Frontal cortex (tissue), 3 donors: ENCODE measurements at regions not wholly inside any gene's neighbourhood (a gene's known extent, or its start where the extent isn't known, plus 50 kb on each side); places are given as distances from the start of the nearest gene placed in this dataset.

Source experiments
- DNase-seq, 2 donors: peaks; one replicate each; pipeline ENCODE4 v3.0.0; 2012; ENCODE audit warnings: low spot score in 2 of 2
- FAIRE-seq: peaks from 2 replicates; lab custom pipeline; 2012; peaks lifted over from hg19 to GRCh38; lab: Jason Lieb, UNC
- donor health status: control.
- donor health status: control.
- donor health status: control.

DNA sequence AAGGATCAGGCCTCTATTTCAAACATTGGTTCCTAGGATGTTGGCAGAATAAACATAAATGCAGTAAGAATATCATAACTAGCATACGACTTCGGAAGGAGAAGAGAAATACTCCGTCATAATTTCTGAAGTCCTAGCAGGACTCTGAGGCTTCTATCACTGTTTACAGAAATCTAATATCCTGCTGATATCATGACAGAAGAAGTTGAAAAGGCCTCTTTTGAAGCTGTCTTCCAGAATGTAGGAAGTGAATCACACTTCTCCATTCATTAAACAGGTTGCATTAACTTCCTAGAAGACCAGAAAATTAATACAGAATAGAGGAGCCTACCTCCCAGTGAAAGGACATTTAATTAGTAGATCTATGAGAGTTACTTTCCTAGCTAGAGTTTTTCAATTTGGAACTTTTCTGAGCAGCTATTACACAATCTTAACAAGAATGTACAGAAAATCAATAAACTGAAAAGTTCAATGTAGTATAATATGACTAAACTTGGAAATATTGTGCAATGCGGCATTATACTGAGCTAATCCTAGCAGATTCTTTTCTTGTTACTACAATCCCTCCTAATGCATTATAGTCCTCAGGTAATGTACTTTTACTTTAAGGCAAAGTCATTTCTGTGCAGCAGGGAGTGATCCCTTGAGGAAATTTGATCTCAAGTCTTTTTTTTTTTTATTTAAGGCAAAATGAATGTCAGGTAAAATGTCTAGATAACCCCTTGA lies 622.6 kb upstream of the CELF2 start:
- no peak for FAIRE-seq
- DNase-seq: no peak

DNA sequence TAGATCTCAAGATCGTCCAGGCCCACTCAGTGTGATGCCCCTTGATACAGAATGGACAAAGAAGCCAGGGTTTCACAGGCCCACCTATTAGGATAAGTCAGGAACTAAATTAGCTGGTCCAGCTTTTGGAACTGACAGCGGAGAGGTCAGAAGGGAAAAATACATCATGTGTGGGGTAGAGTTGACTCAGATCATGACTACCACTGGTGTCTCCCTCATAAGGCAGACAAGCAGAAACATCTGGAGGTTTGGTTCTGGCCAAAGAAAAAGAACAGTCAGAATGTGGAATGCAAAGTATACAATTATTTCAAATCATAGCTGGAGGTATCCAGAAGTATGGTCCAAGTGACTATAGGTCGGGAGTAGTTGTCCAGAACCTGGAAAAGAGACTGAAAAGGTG lies 621.1 kb upstream of the CELF2 start:
- no peak for FAIRE-seq

DNA sequence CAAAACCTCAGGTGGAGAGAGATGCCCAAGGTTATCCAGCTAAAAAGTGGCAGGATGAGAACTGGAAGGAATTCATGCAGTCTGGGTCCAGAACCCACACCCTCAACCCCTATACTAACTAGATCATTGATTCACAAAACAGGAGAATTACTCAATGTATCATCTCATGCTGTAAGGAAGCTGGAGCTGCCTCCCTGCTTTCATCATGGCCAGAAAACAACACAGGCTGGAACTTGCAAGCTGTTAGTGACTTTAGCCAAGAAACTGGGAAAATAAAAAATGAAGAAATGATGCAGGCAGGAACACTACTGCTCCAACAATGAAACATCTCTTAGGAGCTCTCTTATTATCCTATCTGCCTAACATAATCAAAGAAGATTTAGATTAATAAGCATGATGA lies 619.8 kb upstream of the CELF2 start:
- no peak for FAIRE-seq
- DNase-seq: no peak

More for the DNA sequence above, 621.1 kb upstream of the CELF2 start:
- DNase-seq: no peak

DNA sequence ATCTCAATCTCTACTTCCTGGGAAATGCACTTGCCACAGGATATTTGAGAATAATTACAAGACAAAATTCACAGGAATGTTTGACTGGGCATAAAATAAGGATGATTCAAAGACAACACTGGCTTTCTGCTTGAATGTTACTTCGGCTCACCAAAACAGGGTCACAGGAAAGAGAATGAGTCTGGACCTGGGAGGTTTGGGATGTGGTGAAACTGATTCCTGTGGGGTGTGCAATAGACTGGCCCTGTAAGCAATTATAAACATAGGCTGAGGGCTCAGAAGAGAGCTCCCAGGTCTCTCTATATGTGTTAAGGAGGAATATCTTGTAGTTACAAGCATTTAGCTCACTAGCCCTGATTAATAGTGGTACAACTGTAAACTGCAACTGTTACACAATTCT lies 613.9 kb upstream of the CELF2 start:
- FAIRE-seq (no peak), DNase-seq (no peak)

DNA sequence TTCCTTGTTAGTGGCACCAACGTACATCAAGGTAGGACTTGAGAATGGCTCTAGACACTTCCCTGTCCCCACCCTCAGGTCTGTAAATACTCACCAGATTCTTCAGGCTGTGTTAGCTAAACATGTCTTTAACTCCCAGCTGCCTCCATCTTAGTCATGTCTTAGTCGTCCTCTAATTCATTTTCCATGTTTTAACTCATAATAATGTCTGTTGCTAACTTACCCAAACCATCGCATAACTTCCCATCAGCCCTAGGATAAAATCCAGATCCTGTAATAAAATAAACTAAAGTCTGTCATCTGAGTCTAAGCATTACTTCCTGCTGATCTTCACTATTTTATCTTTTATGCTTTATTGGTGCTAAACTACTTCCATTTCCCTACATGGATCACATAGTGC lies 600.0 kb upstream of the CELF2 start:
- FAIRE-seq: no peak
- no peak for DNase-seq

DNA sequence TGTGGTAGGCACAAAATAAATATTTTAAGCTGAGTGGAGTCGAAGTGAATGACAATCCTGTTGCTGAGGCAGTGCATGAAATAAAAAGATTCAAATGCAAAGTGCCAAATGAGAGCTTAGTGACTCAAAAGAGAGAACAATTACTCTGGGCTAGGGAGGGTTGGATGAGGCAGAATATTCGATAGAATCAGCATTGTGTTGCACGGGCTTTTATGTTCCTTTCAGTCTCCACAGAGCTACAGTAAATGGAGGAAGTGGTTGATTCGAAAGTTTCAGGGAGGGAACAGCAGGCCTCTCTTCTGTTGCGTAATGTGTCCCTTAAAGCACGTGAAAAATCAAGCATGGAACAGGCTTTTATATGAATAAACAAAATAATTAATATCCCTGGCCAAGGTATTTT lies 599.3 kb upstream of the CELF2 start:
- no peak for FAIRE-seq
- DNase-seq: no peak

DNA sequence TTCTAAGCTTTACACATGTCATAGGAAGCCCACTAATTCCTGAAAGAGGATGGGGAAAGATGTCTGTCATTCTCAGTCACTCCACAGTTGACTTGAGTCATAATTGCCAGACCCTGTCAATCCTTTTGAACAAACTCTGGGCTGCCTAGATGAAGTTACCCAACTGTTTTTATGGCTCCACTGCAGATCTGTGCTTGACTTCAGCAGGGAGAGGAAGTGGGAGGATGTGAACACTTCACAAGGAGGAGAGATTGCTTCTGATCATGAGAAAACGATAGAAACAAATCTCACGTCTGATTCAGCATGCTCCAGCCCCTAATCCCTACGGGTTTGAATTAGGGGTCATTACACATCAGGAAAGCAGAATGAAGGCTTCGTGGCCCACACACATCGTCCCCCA lies 596.6 kb upstream of the CELF2 start:
- no peak for FAIRE-seq
- DNase-seq: no peak

DNA sequence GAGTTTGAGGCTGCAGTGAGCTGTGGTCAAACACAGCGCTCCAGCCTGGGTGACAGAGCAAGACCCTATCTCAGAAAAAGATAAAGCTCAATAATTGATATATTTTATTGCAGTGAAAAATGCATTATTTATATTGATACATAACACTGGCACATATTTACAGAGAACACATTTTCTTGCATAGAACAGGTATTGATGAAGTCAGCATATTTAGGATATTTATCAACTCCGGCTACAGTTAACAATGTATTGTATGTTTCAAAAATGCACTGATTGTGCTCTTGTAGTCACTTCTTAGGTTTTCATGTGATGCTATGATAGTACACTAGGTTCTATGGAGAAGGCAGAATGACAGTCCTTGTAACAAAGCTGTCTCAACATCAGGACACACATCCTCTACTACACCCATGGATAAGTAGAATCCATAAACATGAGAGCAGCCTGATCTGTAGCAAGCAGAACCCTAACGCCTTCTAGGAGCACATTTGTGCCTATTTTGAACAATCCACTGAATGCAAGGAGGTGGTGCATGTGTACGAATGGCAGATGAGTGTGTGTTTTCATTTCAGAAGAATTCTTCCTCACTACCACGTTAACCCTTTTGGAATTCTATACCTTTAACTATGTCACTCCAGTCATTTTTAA lies 586.1 kb upstream of the CELF2 start:
- DNase-seq: no peak
- FAIRE-seq: no peak

DNA sequence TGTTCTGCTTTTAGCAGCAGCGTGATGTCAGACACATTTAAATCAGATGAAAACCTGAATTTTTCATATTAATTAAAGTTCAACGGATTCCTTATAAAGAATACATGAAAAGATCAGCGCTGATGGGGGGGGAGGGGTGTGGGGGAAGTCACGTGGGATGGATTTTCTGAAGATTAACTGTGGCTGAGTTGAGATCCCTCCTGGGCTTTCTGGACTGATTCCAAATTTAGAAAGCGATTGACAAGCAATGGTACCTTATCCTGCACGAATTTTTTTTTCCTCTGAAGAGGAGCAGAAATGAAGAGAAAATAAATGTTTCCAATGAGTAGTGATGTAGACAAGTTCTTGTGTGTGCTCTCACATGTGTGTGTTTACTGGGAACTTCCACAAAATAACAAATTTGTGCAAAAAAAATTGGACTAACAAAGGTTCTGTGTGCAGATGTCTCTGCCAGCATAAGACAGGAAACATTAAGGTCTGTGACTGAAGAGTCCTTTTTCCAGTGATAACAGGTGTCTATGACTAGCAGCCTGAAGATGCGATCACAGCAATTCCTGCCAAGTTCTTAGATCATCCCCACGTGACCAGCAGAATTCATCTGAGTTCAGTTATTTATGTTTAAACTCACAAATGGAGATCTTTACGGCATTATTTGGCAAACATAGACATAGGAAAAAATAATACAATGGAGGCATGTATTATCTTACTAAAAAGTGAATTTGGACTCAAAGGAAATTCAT lies 585.2 kb upstream of the CELF2 start:
- FAIRE-seq (no peak), DNase-seq (no peak)

DNA sequence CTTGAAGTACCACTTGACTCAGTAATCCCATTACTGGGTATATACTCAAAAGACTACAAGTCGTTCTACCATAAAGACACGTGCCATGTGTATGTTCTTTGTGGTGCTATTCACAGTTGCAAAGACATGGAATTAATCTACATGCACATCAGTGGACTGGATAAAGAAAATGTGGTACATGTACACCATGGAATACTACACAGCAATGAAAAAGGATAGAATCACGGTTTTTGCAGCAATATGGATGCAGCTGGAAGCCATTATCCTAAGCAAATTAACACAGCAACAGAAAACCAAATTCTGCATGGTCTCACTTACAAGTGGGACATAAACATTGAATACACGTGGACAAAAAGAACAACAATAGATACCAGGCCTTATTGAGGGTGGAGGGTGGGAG lies 583.4 kb upstream of the CELF2 start:
- FAIRE-seq (no peak), DNase-seq (no peak)

DNA sequence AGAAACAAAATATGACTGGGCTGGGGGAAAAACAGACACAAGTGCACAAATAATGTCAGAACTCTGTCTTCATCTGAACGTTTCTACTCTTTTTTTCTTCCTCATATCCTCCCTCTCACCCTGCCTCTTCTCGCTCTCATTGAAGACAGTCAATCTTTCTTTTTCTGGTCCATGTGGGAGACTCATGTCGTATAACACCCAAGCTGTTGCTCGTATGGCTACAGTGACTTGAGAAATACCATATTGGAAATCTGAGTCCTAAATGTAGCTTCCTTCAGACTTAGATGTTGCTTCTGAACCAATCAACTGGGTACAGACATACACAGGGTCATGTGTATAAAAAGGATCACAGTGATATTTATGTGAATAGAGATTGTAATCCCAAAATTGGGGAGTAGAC lies 579.8 kb upstream of the CELF2 start:
- FAIRE-seq: no peak
- DNase-seq: no peak

DNA sequence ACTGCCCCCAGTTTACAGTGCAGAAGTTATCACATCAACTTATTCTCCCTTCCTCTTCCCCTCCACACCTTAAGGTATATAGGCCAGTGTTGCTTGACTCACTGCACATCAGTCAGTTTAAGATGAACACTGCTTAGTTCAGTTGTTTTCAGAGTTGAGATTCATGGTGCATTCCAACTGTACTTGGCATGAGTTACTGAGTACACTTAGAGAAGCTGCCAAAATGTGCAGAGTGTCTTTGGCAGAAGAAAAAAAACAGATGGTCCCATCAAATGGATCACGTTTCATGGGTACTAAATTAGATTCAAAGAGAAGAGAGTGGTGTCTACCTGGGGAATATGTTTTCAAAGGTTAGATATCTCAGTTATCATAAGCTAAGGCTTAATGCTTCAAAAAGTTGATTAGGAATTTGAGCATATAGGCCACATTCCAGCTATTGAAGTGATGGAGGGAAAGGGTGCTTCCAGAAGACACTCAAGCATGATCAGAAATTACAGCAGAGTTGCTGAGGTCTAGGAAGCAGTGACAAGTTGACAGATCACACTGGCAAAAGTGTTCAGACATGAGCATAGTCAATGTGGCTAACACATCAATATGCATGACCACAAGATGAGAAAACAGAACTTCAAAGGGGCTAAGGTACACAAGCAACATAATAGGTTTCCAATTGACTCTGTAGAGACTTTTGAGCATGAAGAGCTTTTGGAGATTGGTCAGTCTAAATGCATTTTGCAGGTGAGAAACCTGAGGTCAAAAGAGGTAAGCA lies 579.2 kb upstream of the CELF2 start:
- no peak for FAIRE-seq

DNA sequence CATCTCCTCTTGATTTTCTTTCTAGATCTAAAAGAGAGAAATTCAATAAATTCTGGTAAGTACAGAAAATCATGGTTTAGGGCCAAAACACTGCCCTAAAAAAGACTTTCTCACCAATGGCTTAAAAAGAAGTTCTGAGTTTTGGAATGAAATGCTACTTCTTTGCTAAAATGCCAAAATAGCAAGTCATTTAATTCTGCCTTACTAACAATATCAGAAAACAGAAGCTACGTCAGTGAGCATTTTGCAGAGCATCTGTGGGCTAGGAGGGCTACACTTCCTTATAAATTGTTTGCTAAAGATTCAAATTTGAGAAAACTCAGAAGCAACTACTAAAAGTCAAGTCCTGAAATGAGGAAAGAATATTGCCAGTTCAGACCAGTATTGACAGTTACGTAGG lies 560.8 kb upstream of the CELF2 start:
- DNase-seq: no peak
- no peak for FAIRE-seq

More for the DNA sequence above, 579.2 kb upstream of the CELF2 start:
- no peak for DNase-seq

DNA sequence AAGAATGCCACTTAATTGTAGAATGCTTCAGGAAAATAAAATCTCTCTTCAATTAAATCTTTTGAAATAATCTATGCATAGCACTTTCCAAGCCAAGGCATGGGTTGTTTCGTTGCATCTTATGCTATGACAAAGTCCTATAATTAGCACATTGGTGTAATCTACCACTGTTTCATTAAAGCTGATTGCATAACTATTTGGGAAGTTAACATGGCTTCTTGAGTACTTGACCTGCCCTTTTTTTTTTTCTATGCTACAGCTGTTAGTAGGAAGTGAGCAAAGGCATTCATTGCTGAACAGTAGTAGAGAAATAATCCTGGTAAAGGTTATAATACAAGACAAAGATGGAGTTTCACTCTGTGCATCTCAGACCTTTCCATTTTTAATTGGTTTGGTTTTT lies 557.2 kb upstream of the CELF2 start:
- DNase-seq (no peak), FAIRE-seq (no peak)

DNA sequence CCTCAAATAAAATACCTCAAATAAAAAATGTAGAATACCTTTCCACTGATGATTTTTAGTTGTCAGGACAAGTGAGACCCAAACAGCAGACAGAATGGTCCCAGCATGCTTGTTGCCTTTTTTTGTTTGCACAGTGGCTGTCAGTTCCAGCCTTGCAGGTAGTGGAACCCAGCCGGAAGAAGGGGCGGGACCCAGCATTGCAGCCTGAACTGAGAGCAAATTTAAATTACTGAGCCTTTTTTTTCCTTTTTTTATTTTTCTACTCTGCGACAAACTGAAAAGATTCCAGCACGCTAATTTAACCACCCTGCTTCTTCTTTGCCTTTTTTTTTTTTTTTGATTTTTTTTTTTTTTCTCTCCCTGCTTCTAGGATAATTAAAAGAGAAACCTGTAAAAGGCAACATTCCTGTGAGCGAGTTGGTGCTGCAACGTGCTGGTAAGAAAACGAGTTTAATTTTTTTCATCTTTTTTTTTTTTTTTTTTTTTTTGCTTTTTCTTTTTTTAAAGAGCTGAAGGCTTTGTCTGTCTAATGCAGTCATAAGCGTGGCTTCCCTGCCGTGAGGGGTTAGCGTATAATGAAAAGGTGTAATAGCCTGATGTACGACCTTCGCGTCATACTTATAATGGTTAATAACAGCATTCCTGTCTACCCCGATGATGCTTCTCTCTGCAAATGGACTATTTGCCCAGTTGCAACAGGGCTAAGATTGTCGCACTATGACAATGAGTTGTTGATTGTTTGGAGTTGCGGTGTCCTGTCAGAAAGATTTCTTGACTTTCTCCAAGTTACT lies 555.3 kb upstream of the CELF2 start:
- FAIRE-seq (no peak), DNase-seq (no peak)

DNA sequence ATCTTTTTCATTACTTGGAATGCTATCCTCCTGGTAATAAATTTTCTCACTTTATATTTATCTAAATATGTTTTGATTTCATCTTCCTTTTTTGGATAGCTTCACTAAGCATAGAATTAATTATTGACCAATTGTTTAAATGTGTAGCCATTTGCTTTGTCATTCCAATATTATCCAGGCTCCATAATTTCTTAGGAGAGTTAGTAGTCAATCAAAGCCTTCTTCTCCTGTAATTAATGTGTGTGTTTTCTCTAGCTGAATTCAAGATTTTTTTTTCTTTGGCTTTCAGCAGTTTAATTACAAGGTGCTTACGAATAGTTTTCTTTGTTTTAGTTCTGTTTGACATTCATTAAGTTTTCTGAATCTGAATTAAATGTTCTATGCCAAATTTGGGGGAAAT lies 545.9 kb upstream of the CELF2 start:
- DNase-seq (no peak), FAIRE-seq (no peak)

DNA sequence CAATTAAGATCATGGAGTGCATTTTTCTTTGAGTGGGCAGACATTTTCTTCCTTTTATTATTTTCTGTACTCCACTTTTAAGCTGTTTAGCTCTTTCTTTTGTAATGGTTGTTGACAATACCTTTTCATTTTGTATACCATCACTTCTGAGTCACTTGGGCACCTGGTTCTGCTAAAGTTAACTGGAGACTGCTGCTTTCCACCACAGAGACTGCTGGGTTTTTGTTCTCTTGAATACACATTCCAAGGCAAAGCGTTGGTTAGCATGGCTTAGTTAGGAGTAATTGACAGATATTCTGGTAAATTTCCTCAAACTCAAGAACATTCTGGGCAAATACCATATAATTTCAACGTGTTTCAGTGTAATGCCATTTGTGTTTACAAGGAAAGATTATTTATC lies 541.9 kb upstream of the CELF2 start:
- DNase-seq (no peak), FAIRE-seq (no peak)

DNA sequence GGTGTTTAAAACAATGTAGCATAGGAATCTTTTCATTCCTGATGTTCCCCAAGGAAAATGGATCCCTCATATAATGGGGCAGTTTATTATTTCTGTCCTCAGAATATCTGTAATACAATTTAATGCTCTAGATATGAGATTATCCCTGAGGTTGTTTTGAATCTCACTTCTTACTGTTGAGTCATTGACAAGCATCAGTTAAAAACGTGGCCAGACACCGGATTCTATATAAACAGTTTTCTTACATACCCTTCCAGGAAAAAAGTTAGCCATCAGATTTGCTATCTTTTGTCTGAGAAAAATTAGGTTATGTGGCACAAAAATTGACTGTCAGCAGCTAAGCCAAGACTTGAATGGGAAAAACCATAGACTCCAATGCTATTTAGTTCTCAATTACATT lies 539.8 kb upstream of the CELF2 start:
- FAIRE-seq (no peak), DNase-seq (no peak)

DNA sequence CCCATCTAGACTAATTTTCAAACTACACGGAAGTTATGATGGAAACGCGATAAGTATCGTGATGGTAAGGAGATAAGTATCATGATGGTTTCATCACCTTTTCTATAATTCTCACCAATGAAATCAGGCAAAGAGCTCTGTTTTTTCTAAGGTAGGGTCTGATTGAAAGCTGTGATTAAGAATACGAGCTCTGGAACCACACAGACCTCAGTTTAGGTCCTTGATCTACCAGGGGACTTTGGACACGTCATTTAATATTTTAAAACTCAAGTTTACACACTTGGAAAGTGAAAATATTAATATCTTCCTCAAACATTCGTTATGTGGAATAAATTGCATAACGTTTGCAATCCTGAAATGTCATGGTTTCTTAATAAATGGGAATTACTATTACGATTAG lies 538.2 kb upstream of the CELF2 start:
- DNase-seq (no peak), FAIRE-seq (no peak)

DNA sequence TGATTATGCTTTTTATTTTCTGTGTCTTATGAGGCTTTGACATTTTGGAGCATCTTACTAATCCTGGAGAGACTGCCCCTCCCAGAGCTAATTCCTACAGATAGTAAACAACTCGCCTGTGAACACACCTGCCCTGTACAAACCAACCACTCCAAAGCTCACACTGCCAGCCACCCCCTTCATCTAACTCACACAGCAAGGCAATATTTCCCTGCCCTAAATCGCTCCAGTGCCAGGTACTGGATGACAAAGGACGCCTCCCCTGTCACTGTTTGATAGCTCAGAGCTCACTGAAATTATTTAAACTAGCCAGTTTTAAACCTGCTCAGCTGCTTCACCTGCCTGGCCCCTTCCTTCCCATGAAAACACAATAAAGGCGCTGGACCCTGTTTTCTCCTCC lies 535.1 kb upstream of the CELF2 start:
- FAIRE-seq (no peak), DNase-seq (no peak)
